ENCODE measurements at regions not wholly inside any gene's neighbourhood (a gene's known extent, or its start where the extent isn't known, plus 50 kb on each side); places are given as distances from the start of the nearest gene placed in this dataset.

GRCh38 chr1:30317921-30318320, 405.5 kb downstream of the MATN1 start:
- FAIRE-seq (no peak), ATAC-seq (no peak), DNase-seq (ENCODE audit: low spot score) (no peak)
- Histone ChIP-seq H3K4me2 (ENCODE audit: low read depth, low read length) (no peak overlapping the region), H3K4me3 (replicated peaks in 1 of 3; ENCODE audit: insufficient read depth in 1 of 3, low read depth in 2 of 3, low read length in 3 of 3) (no peak overlapping the region), H3K79me2 (ENCODE audit: insufficient read depth, low read length) (no peaks in the 10 kb centered on the region), H3K36me3 (replicated peaks in 1 of 2; ENCODE audit: control insufficient read depth in 1 of 2, insufficient read depth in 2 of 2, low read length in 2 of 2) (no peaks in the 10 kb centered on the region), H2AFZ (ENCODE audit: low read length) (no peak overlapping the region), H3K9me3 (ENCODE audit: low read length) (no peaks in the 10 kb centered on the region), H3K4me1 (ENCODE audit: insufficient read depth, low read length) (no peaks in the 10 kb centered on the region), H4K20me1 (ENCODE audit: insufficient read depth, low read length) (no peaks in the 10 kb centered on the region), H3K9ac (ENCODE audit: insufficient read depth, low read depth, low read length) (no peak overlapping the region), H3K27ac (ENCODE audit: extremely low read length, insufficient read depth, low read length) (no peak overlapping the region), H3K27me3 (ENCODE audit: control insufficient read depth in 1 of 2, insufficient read depth in 2 of 2, low read length in 2 of 2) (peaks cover 3 to 8% of the 10 kb centered on the region in 2 experiments; a peak in 2 of 5 replicates)
- in situ Hi-C loops (cut with HindIII; ENCODE audit: extremely low pct_ligation_motif_present, low pct_unique_long_range_greater_than_20kb) (no loop called here), intact Hi-C loops (cut with micrococcal nuclease; ENCODE audit: unreplicated experiment) (no loop called here)
- ChIA-PET POLR2A (no interaction called here), CTCF (ENCODE audit: low intra/inter-chr PET ratio, low total read pairs) (no interaction called here)
- 0% methylated on average over 1 of the region's 8 CpGs for WGBS (ENCODE audit: low lambda C conversion rate)
- no TSS peak for BruUV-seq (replicated peaks)
- TF ChIP-seq EHMT2 (IDR thresholded peaks at IDR 0.05; ENCODE audit: borderline replicate concordance, low read depth, low read length): no peak
- no peak for TF ChIP-seq NKX3-1 (CRISPR knock-in tag; IDR thresholded peaks at IDR 0.05)
- TF ChIP-seq ZFAT (CRISPR knock-in tag; conservative IDR thresholded peaks at IDR 0.05): no peak
- TF ChIP-seq ARHGAP35 (CRISPR knock-in tag; IDR thresholded peaks at IDR 0.05; ENCODE audit: borderline replicate concordance): no peak
- TF ChIP-seq DNMT3B (CRISPR knock-in tag; conservative IDR thresholded peaks at IDR 0.05): no peak
- TF ChIP-seq MBNL3 (CRISPR knock-in tag; conservative IDR thresholded peaks at IDR 0.05): no peak
- no peak for TF ChIP-seq REST (IDR thresholded peaks at IDR 0.05; ENCODE audit: borderline replicate concordance in 1 of 2, low read depth in 1 of 2, low read length in 2 of 2)
- no peak for TF ChIP-seq HOXA3 (CRISPR knock-in tag; IDR thresholded peaks at IDR 0.05)
- TF ChIP-seq ETV6 (CRISPR knock-in tag; conservative IDR thresholded peaks at IDR 0.05): no peak
- no peak for TF ChIP-seq ZSCAN20 (CRISPR knock-in tag; IDR thresholded peaks at IDR 0.05; ENCODE audit: borderline replicate concordance)
- TF ChIP-seq, protein P1, sequence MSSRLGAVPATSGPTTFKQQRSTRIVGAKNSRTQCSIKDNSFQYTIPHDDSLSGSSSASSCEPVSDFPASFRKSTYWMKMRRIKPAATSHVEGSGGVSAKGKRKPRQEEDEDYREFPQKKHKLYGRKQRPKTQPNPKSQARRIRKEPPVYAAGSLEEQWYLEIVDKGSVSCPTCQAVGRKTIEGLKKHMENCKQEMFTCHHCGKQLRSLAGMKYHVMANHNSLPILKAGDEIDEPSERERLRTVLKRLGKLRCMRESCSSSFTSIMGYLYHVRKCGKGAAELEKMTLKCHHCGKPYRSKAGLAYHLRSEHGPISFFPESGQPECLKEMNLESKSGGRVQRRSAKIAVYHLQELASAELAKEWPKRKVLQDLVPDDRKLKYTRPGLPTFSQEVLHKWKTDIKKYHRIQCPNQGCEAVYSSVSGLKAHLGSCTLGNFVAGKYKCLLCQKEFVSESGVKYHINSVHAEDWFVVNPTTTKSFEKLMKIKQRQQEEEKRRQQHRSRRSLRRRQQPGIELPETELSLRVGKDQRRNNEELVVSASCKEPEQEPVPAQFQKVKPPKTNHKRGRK (CRISPR knock-in tag; IDR thresholded peaks at IDR 0.05): no peak
- no peak for TF ChIP-seq RFX5 (IDR thresholded peaks at IDR 0.05; ENCODE audit: low read depth, low read length)
- TF ChIP-seq, protein P2, sequence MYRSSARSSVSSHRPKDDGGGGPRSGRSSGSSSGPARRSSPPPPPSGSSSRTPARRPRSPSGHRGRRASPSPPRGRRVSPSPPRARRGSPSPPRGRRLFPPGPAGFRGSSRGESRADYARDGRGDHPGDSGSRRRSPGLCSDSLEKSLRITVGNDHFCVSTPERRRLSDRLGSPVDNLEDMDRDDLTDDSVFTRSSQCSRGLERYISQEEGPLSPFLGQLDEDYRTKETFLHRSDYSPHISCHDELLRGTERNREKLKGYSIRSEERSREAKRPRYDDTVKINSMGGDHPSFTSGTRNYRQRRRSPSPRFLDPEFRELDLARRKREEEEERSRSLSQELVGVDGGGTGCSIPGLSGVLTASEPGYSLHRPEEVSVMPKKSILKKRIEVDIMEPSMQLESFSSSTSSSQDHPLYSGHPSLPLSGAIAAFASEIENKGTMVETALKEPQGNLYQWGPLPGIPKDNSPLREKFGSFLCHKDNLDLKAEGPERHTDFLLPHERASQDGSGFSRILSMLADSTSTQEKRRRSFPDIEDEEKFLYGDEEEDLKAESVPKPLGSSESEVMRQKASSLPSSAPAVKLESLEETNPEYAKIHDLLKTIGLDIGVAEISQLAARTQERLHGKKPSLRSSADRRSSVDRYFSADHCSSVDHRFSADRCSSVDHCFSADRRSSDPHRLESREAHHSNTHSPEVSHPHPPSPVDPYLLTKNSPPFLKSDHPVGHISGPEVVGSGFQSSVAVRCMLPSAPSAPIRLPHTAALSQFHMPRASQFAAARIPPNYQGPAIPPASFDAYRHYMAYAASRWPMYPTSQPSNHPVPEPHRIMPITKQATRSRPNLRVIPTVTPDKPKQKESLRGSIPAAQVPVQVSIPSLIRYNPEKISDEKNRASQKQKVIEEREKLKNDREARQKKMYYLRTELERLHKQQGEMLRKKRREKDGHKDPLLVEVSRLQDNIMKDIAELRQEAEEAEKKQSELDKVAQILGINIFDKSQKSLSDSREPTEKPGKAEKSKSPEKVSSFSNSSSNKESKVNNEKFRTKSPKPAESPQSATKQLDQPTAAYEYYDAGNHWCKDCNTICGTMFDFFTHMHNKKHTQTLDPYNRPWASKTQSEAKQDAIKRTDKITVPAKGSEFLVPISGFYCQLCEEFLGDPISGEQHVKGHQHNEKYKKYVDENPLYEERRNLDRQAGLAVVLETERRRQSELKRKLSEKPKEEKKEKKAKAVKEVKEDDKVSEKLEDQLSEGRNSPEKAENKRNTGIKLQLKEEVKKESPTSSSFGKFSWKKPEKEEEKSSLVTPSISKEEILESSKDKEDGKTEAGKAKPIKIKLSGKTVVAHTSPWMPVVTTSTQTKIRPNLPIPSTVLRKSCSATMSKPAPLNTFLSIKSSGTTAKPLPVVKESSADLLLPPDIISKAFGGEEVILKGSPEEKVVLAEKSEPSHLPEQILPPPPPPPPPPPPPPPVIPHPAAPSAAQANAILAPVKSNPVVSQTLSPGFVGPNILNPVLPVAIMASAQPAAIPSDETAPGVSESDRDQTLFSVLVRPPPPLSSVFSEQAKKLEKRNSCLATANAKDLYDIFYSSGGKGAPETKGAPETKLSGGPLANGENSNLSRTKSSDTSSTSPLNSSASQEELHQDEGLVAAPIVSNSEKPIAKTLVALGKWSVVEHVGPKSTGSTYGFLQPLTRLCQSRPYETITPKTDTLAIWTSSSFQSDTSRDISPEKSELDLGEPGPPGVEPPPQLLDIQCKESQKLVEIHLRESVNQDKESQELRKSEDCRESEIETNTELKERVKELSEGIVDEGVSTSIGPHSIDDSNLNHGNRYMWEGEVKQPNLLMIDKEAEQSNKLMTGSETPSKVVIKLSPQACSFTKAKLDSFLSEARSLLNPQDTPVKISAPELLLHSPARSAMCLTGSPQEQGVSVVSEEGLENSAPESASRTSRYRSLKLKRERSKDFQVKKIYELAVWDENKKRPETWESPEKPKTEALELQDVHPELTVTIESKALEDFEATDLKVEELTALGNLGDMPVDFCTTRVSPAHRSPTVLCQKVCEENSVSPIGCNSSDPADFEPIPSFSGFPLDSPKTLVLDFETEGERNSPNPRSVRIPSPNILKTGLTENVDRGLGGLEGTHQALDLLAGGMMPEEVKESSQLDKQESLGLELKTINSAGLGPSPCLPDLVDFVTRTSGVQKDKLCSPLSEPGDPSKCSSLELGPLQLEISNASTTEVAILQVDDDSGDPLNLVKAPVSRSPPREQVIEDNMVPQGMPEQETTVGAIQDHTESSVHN (CRISPR knock-in tag; IDR thresholded peaks at IDR 0.05): no peak
